ENCODE measurements at regions not wholly inside any gene's neighbourhood (a gene's known extent, or its start where the extent isn't known, plus 50 kb on each side); places are given as distances from the start of the nearest gene placed in this dataset.

GRCh38 chr3:137199678-137200077 lies 241.9 kb downstream of the IL20RB start:
- ATAC-seq (ENCODE audit: low FRiP score in 2 of 2) (no peak), DNase-seq (no peak)
- TF ChIP-seq POLR2A (IDR thresholded peaks at IDR 0.05), result no peak
- no peak for TF ChIP-seq CTCF (IDR thresholded peaks at IDR 0.05)
- TF ChIP-seq POLR2AphosphoS5 (IDR thresholded peaks at IDR 0.05), result no peak
- TF ChIP-seq EP300 (IDR thresholded peaks at IDR 0.05), result no peak
- Histone ChIP-seq H3K4me3 (no peak overlapping the region), H3K27me3 (no peaks in the 10 kb centered on the region), H3K9me3 (no peaks in the 10 kb centered on the region), H3K27ac (no peak overlapping the region), H3K36me3 (no peaks in the 10 kb centered on the region), H3K4me1 (no peaks in the 10 kb centered on the region)

GRCh38 chr3:137201066-137201465 lies 243.3 kb downstream of the IL20RB start:
- H3K9me3 ChIP-seq, result no peaks in the 10 kb centered on the region
- peaks cover 0 to 5% (median 2%) of the 10 kb centered on the region in 4 donors for H3K4me1 ChIP-seq
- no peak overlapping the region for H3K27ac ChIP-seq
- TF ChIP-seq EP300 (IDR thresholded peaks at IDR 0.05) (no peak), POLR2A (IDR thresholded peaks at IDR 0.05) (no peak), POLR2AphosphoS5 (IDR thresholded peaks at IDR 0.05) (no peak), CTCF (IDR thresholded peaks at IDR 0.05) (no peak)
- H3K36me3 ChIP-seq, result no peaks in the 10 kb centered on the region
- ATAC-seq (ENCODE audit: low FRiP score in 2 of 2) (no peak), DNase-seq (no peak)
- no peaks in the 10 kb centered on the region for H3K27me3 ChIP-seq
- no peak overlapping the region for H3K4me3 ChIP-seq
- 86 to 91% methylated on average over 3 of the region's 3 CpGs for WGBS, 2 donors

GRCh38 chr3:137202941-137203340 lies 245.2 kb downstream of the IL20RB start:
- WGBS, 2 donors, result 64 to 66% methylated on average over 5 of the region's 5 CpGs
- Histone ChIP-seq H3K27ac (no peak overlapping the region), H3K36me3 (no peaks in the 10 kb centered on the region), H3K9me3 (no peaks in the 10 kb centered on the region), H3K4me1 (peaks cover 0 to 5% (median 2%) of the 10 kb centered on the region in 4 donors), H3K27me3 (no peaks in the 10 kb centered on the region), H3K4me3 (no peak overlapping the region)
- TF ChIP-seq CTCF (IDR thresholded peaks at IDR 0.05), result no peak
- no peak for TF ChIP-seq POLR2A (IDR thresholded peaks at IDR 0.05)
- no peak for TF ChIP-seq POLR2AphosphoS5 (IDR thresholded peaks at IDR 0.05)
- TF ChIP-seq EP300 (IDR thresholded peaks at IDR 0.05), result no peak
- DNase-seq (peak in 1 of 2 donors; percentile 35), ATAC-seq (ENCODE audit: low FRiP score in 2 of 2) (peak in 1 of 2 donors; percentile 30)

- Histone ChIP-seq H3K4me3 (no peak overlapping the region), H3K9me3 (no peaks in the 10 kb centered on the region), H3K36me3 (no peaks in the 10 kb centered on the region), H3K4me1 (peaks cover 0 to 5% (median 2%) of the 10 kb centered on the region in 4 donors), H3K27me3 (no peaks in the 10 kb centered on the region), H3K27ac (no peak overlapping the region)
- WGBS, 2 donors, result 74 to 81% methylated on average over 3 of the region's 3 CpGs
- DNase-seq, result no peak
- TF ChIP-seq EP300 (IDR thresholded peaks at IDR 0.05) (no peak), POLR2AphosphoS5 (IDR thresholded peaks at IDR 0.05) (no peak), CTCF (IDR thresholded peaks at IDR 0.05) (no peak), POLR2A (IDR thresholded peaks at IDR 0.05) (no peak)
- ATAC-seq (ENCODE audit: low FRiP score in 2 of 2), result no peak
Measured at GRCh38 chr3:137204409-137204808, 246.6 kb downstream of the IL20RB start.

- no peak for TF ChIP-seq CTCF (IDR thresholded peaks at IDR 0.05)
- peaks cover 0 to 5% (median 2%) of the 10 kb centered on the region in 4 donors for H3K4me1 ChIP-seq
- DNase-seq (no peak), ATAC-seq (ENCODE audit: low FRiP score in 2 of 2) (no peak)
- H3K36me3 ChIP-seq, result no peaks in the 10 kb centered on the region
- H3K27ac ChIP-seq, result no peak overlapping the region
- H3K9me3 ChIP-seq, result no peaks in the 10 kb centered on the region
- H3K4me3 ChIP-seq, result no peak overlapping the region
- 33 to 55% methylated on average over 5 of the region's 5 CpGs for WGBS, 2 donors
- no peaks in the 10 kb centered on the region for H3K27me3 ChIP-seq
Measured at GRCh38 chr3:137205394-137206045, 247.7 kb downstream of the IL20RB start.

All from upper lobe of left lung (tissue), 6 donors.